Neuron (in vitro differentiated cells): ENCODE measurements at regions not wholly inside any gene's neighbourhood (a gene's known extent, or its start where the extent isn't known, plus 50 kb on each side); places are given as distances from the start of the nearest gene placed in this dataset.

Experiments used
- H2AFZ ChIP-seq: one replicate; pipeline ENCODE4 v1.6.1; 2013; ENCODE audit warnings: low read depth, mild to moderate bottlenecking, inconsistent platforms, low read length, moderate library complexity
- H3K27me3 ChIP-seq: one replicate; pipeline ENCODE4 v1.6.1; 2013; ENCODE audit warnings: low read length; ENCODE audit not compliant: insufficient read depth
- H3K36me3 ChIP-seq: one replicate; pipeline ENCODE4 v1.6.1; 2013; ENCODE audit warnings: low read length; ENCODE audit not compliant: insufficient read depth
- H3K4me1 ChIP-seq: one replicate; pipeline ENCODE4 v1.6.1; 2013; ENCODE audit warnings: low read length; ENCODE audit not compliant: insufficient read depth
- H3K4me3 ChIP-seq: 2 replicates; pipeline ENCODE4 v1.5.1; 2013; ENCODE audit warnings: mild to moderate bottlenecking, low read length, moderate library complexity
- H3K9me3 ChIP-seq: one replicate; pipeline ENCODE4 v1.6.1; 2013; ENCODE audit warnings: low read length

- Histone ChIP-seq H3K4me3 (no peak overlapping the region), H3K27me3 (no peaks in the 10 kb centered on the region), H3K4me1 (no peaks in the 10 kb centered on the region), H3K9me3 (no peaks in the 10 kb centered on the region), H2AFZ (no peak overlapping the region), H3K36me3 (no peaks in the 10 kb centered on the region)
Measured at GRCh38 chr9:16134351-16134750, 581.5 kb downstream of the CCDC171 start.

- H3K4me3 ChIP-seq, result no peak overlapping the region
- no peaks in the 10 kb centered on the region for H3K27me3 ChIP-seq
- H3K4me1 ChIP-seq, result no peaks in the 10 kb centered on the region
- H3K36me3 ChIP-seq, result no peaks in the 10 kb centered on the region
- H2AFZ ChIP-seq, result no peak overlapping the region
- H3K9me3 ChIP-seq, result no peaks in the 10 kb centered on the region
Measured at GRCh38 chr9:16135968-16136367, 583.1 kb downstream of the CCDC171 start.

GRCh38 chr9:16136451-16136850, 583.6 kb downstream of the CCDC171 start:
- H3K36me3 ChIP-seq, result no peaks in the 10 kb centered on the region
- H2AFZ ChIP-seq, result no peak overlapping the region
- no peaks in the 10 kb centered on the region for H3K27me3 ChIP-seq
- no peaks in the 10 kb centered on the region for H3K9me3 ChIP-seq
- H3K4me3 ChIP-seq, result no peak overlapping the region
- H3K4me1 ChIP-seq, result no peaks in the 10 kb centered on the region

- Histone ChIP-seq H2AFZ (no peak overlapping the region), H3K9me3 (no peaks in the 10 kb centered on the region), H3K36me3 (no peaks in the 10 kb centered on the region)
Measured at GRCh38 chr9:16136961-16137360, 584.1 kb downstream of the CCDC171 start.

GRCh38 chr9:16138561-16139491, 586.0 kb downstream of the CCDC171 start:
- no peaks in the 10 kb centered on the region for H3K9me3 ChIP-seq
- no peak overlapping the region for H2AFZ ChIP-seq
- no peaks in the 10 kb centered on the region for H3K36me3 ChIP-seq
- no peaks in the 10 kb centered on the region for H3K4me1 ChIP-seq
- H3K27me3 ChIP-seq, result no peaks in the 10 kb centered on the region
- no peak overlapping the region for H3K4me3 ChIP-seq

More at GRCh38 chr9:16136961-16137360, 584.1 kb downstream of the CCDC171 start:
- H3K27me3 ChIP-seq, result no peaks in the 10 kb centered on the region
- H3K4me3 ChIP-seq, result no peak overlapping the region
- H3K4me1 ChIP-seq, result no peaks in the 10 kb centered on the region

- H3K9me3 ChIP-seq, result no peaks in the 10 kb centered on the region
- no peaks in the 10 kb centered on the region for H3K4me1 ChIP-seq
- no peaks in the 10 kb centered on the region for H3K36me3 ChIP-seq
Measured at GRCh38 chr9:16139774-16140173, 586.9 kb downstream of the CCDC171 start.

GRCh38 chr9:16143310-16143709, 590.5 kb downstream of the CCDC171 start:
- Histone ChIP-seq H3K4me1 (peaks cover 3% of the 10 kb centered on the region), H3K36me3 (no peaks in the 10 kb centered on the region), H3K9me3 (no peaks in the 10 kb centered on the region), H3K4me3 (no peak overlapping the region), H3K27me3 (no peaks in the 10 kb centered on the region), H2AFZ (no peak overlapping the region)

More at GRCh38 chr9:16139774-16140173, 586.9 kb downstream of the CCDC171 start:
- H3K4me3 ChIP-seq, result no peak overlapping the region
- no peak overlapping the region for H2AFZ ChIP-seq
- no peaks in the 10 kb centered on the region for H3K27me3 ChIP-seq

- Histone ChIP-seq H3K9me3 (no peaks in the 10 kb centered on the region), H3K4me1 (peaks cover 3% of the 10 kb centered on the region), H2AFZ (no peak overlapping the region), H3K36me3 (no peaks in the 10 kb centered on the region), H3K4me3 (no peak overlapping the region), H3K27me3 (no peaks in the 10 kb centered on the region)
Measured at GRCh38 chr9:16143947-16144890, 591.4 kb downstream of the CCDC171 start.

GRCh38 chr9:16145196-16145950, 592.5 kb downstream of the CCDC171 start:
- peaks cover 3% of the 10 kb centered on the region for H3K4me1 ChIP-seq

GRCh38 chr9:16147726-16148125, 594.9 kb downstream of the CCDC171 start:
- Histone ChIP-seq H3K4me3 (no peak overlapping the region), H2AFZ (no peak overlapping the region), H3K4me1 (peaks cover 13% of the 10 kb centered on the region)

More at GRCh38 chr9:16145196-16145950, 592.5 kb downstream of the CCDC171 start:
- Histone ChIP-seq H2AFZ (no peak overlapping the region), H3K4me3 (no peak overlapping the region), H3K9me3 (no peaks in the 10 kb centered on the region), H3K36me3 (no peaks in the 10 kb centered on the region), H3K27me3 (no peaks in the 10 kb centered on the region)

GRCh38 chr9:16150501-16150900, 597.7 kb downstream of the CCDC171 start:
- Histone ChIP-seq H3K4me3 (no peak overlapping the region), H3K36me3 (no peaks in the 10 kb centered on the region), H2AFZ (no peak overlapping the region), H3K27me3 (no peaks in the 10 kb centered on the region), H3K9me3 (no peaks in the 10 kb centered on the region), H3K4me1 (peaks cover 36% of the 10 kb centered on the region)

More at GRCh38 chr9:16147726-16148125, 594.9 kb downstream of the CCDC171 start:
- Histone ChIP-seq H3K27me3 (no peaks in the 10 kb centered on the region), H3K9me3 (no peaks in the 10 kb centered on the region), H3K36me3 (no peaks in the 10 kb centered on the region)

- H3K9me3 ChIP-seq, result no peaks in the 10 kb centered on the region
- no peaks in the 10 kb centered on the region for H3K27me3 ChIP-seq
- no peak overlapping the region for H2AFZ ChIP-seq
- no peak overlapping the region for H3K4me3 ChIP-seq
- H3K36me3 ChIP-seq, result no peaks in the 10 kb centered on the region
- peaks cover 37% of the 10 kb centered on the region for H3K4me1 ChIP-seq
Measured at GRCh38 chr9:16150938-16151650, 598.3 kb downstream of the CCDC171 start.
